ENCODE measurements at regions not wholly inside any gene's neighbourhood (a gene's known extent, or its start where the extent isn't known, plus 50 kb on each side); places are given as distances from the start of the nearest gene placed in this dataset.

GRCh38 chr14:28245216-28245615 lies 521.4 kb upstream of the FOXG1 start:
- TF ChIP-seq CTCF (IDR thresholded peaks at IDR 0.05; ENCODE audit: borderline replicate concordance, extremely low read depth, low read length, poor library complexity, severe bottlenecking) (no peak), EZH2 (IDR thresholded peaks at IDR 0.05; ENCODE audit: borderline replicate concordance, low read depth, low read length, severe bottlenecking) (no peak)
